BJ (cell line): ENCODE measurements at regions not wholly inside any gene's neighbourhood (a gene's known extent, or its start where the extent isn't known, plus 50 kb on each side); places are given as distances from the start of the nearest gene placed in this dataset.

Source experiments
- CTCF ChIA-PET: fragments of 350-600 bp; formaldehyde crosslinking; extraction: SDS; loops from one replicate; lab custom pipeline; 2021; ENCODE audit warnings: antibody characterized with exemption, inconsistent platforms; lab: Yijun Ruan, JAX
- POLR2A ChIA-PET: fragments of 300-600 bp; sonication (Branson Sonifier 250); formaldehyde crosslinking; extraction: SDS; loops from one replicate; lab custom pipeline; 2021; ENCODE audit warnings: antibody characterized with exemption; lab: Charles Lee
- DNase-seq: peaks from one replicate; pipeline ENCODE4 v3.0.0-alpha.2; 2011; ENCODE audit warnings: low read depth
- H3K27me3 ChIP-seq: 2 replicates; pipeline ENCODE4 v1.6.0; 2011; ENCODE audit warnings: low read length; ENCODE audit not compliant: control insufficient read depth, insufficient read depth
- H3K36me3 ChIP-seq: 2 replicates; pipeline ENCODE4 v1.5.1; 2011; ENCODE audit warnings: low read length; ENCODE audit not compliant: control insufficient read depth, insufficient read depth
- H3K4me3 ChIP-seq: 2 replicates; pipeline ENCODE4 v1.5.1; 2011; ENCODE audit warnings: low read depth, mild to moderate bottlenecking, control low read depth, low read length
- CTCF ChIP-seq: IDR thresholded peaks from 2 replicates; pipeline ENCODE4 v1.5.1; 2011; ENCODE audit warnings: low read depth, mild to moderate bottlenecking, control low read depth, inconsistent platforms, low read length, moderate library complexity; ENCODE audit not compliant: insufficient read depth

- Histone ChIP-seq H3K4me3 (no peak overlapping the region), H3K36me3 (no peaks in the 10 kb centered on the region), H3K27me3 (no peaks in the 10 kb centered on the region)
- ChIA-PET POLR2A (no interaction called here), CTCF (no interaction called here)
- TF ChIP-seq CTCF: no peak
- no peak for DNase-seq
Measured at GRCh38 chr3:18901571-18901970, 246.7 kb upstream of the KCNH8 start.

GRCh38 chr3:18900994-18901393 lies 247.3 kb upstream of the KCNH8 start:
- Histone ChIP-seq H3K27me3 (no peaks in the 10 kb centered on the region), H3K4me3 (no peak overlapping the region), H3K36me3 (no peaks in the 10 kb centered on the region)
- DNase-seq: no peak
- no peak for TF ChIP-seq CTCF
- ChIA-PET CTCF (no interaction called here), POLR2A (no interaction called here)

GRCh38 chr3:18898911-18899310 lies 249.4 kb upstream of the KCNH8 start:
- no peak for TF ChIP-seq CTCF
- CTCF ChIA-PET: no interaction called here
- Histone ChIP-seq H3K27me3 (no peaks in the 10 kb centered on the region), H3K4me3 (no peak overlapping the region), H3K36me3 (no peaks in the 10 kb centered on the region)
- no peak for DNase-seq
- POLR2A ChIA-PET: no interaction called here

- H3K36me3 ChIP-seq: no peaks in the 10 kb centered on the region
- no peak for DNase-seq
- H3K27me3 ChIP-seq: no peaks in the 10 kb centered on the region
- CTCF ChIA-PET: interaction anchor here (1.3 kb wide), 1 partner anchor 20 kb away, joined by 3 read pairs; no protein-coding TSS in a partner anchor
- no peak for TF ChIP-seq CTCF
- no peak overlapping the region for H3K4me3 ChIP-seq
- POLR2A ChIA-PET: no interaction called here
Measured at GRCh38 chr3:18892756-18893155, 255.6 kb upstream of the KCNH8 start.

- H3K27me3 ChIP-seq: no peaks in the 10 kb centered on the region
- no peak overlapping the region for H3K4me3 ChIP-seq
- no peaks in the 10 kb centered on the region for H3K36me3 ChIP-seq
- CTCF ChIA-PET: interaction anchor here (1.3 kb wide), 1 partner anchor 20 kb away, joined by 3 read pairs; no protein-coding TSS in a partner anchor
- POLR2A ChIA-PET: no interaction called here
- no peak for DNase-seq
- TF ChIP-seq CTCF: no peak
Measured at GRCh38 chr3:18892047-18892446, 256.3 kb upstream of the KCNH8 start.
